Esophagus muscularis mucosa (tissue), 4 donors: ENCODE measurements at regions not wholly inside any gene's neighbourhood (a gene's known extent, or its start where the extent isn't known, plus 50 kb on each side); places are given as distances from the start of the nearest gene placed in this dataset.

Experiments used
- DNase-seq: peaks from one replicate; pipeline ENCODE4 v3.0.0-alpha.2; 2017; ENCODE audit errors: extremely low spot score
- H3K27ac ChIP-seq, 4 donors: fragments of 200-600 bp; sonication (generic); replicated peaks in 1 of 4; 1 replicate in 3 of 4; 2 replicates in 1 of 4; pipeline ENCODE4 v1.5.1; 2016 to 2019; ENCODE audit warnings: mild to moderate bottlenecking in 1 of 4
- H3K27me3 ChIP-seq, 4 donors: fragments of 200-600 bp; sonication (generic); one replicate each; pipeline versions ENCODE4 v1.5.1 to v1.6.0; 2016 to 2019
- H3K36me3 ChIP-seq, 4 donors: fragments of 200-600 bp; sonication (generic); one replicate each; pipeline ENCODE4 v1.5.1; 2016 to 2019
- H3K4me1 ChIP-seq, 4 donors: fragments of 200-600 bp; sonication (generic); one replicate each; pipeline ENCODE4 v1.5.1; 2016 to 2019
- H3K4me3 ChIP-seq, 4 donors: fragments of 200-600 bp; sonication (generic); 1 replicate in 2 of 4; 2 replicates in 2 of 4; pipeline ENCODE4 v1.5.1; 2016 to 2019; ENCODE audit warnings: mild to moderate bottlenecking in 4 of 4, moderate library complexity in 1 of 4
- H3K9me3 ChIP-seq, 4 donors: fragments of 200-600 bp; sonication (generic); 1 replicate in 3 of 4; 2 replicates in 1 of 4; pipeline ENCODE4 v1.5.1; 2016 to 2019
- EP300 ChIP-seq: sonication (generic); formaldehyde crosslinking; IDR thresholded peaks from one replicate; pipeline ENCODE4 v1.6.1; 2017; ENCODE audit warnings: antibody characterized with exemption
- POLR2A ChIP-seq: fragments of 450-650 bp; IDR thresholded peaks from one replicate; pipeline ENCODE4 v1.6.1; 2017; ENCODE audit warnings: antibody characterized with exemption, moderate library complexity, mild to moderate bottlenecking, low read depth
- POLR2AphosphoS5 ChIP-seq, 2 donors: sonication (generic); formaldehyde crosslinking; IDR thresholded peaks; one replicate each; pipeline ENCODE4 v1.6.1; 2017; ENCODE audit warnings: antibody characterized with exemption in 2 of 2
- WGBS: methylation state at CpG from one replicate; pipeline ENCODE4 v1.1.5; 2018; 5-methylcytosine and 5-hydroxymethylcytosine counted together
- intact Hi-C: fragments of 100-400 bp; cut with DNase I; formaldehyde crosslinking; loops from one replicate; pipeline ENCODE4 v1.15.1; 2023
- TF ChIP-seq, protein P1 (sequence below), 3 experiments: fragments of 200-600 bp in 2 of 3; fragments of 450-650 bp in 1 of 3; sonication (generic) in 2 of 3; IDR thresholded peaks; one replicate each; pipeline ENCODE4 v1.5.1; 2017 to 2019; ENCODE audit warnings: antibody characterized with exemption in 3 of 3, mild to moderate bottlenecking in 2 of 3, moderate library complexity in 1 of 3

DNA sequence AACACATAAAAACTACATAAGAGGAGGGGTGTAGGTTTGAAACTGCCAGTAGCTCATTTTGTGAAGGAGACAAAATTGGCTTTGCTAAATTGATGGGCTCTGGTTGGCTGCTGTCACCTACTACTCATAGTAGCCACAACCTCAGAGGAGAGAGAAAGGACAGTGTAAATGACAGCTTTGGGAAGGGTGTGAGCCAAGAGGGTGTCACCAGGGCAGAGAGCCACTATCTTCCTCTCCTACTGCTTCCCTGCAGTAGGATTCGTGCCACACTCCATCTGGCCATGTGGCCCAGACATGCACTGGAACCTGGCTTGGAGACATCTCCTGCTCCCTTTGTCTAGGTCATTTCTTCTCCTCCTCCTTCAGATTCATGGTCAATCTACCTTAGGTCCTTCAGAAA lies 455.9 kb downstream of the ENC1 start:
- H3K27me3 ChIP-seq = no peaks in the 10 kb centered on the region
- H3K4me3 ChIP-seq = no peak overlapping the region
- intact Hi-C loops = no loop called here
- peak; percentile 86 for DNase-seq
- 70% methylated on average over 1 of the region's 1 CpG for WGBS
- peaks cover 0 to 7% (median 6%) of the 10 kb centered on the region in 4 donors for H3K4me1 ChIP-seq
- no peaks in the 10 kb centered on the region for H3K36me3 ChIP-seq
- no peak for TF ChIP-seq POLR2A
- no peak for TF ChIP-seq EP300
- no peak for TF ChIP-seq POLR2AphosphoS5 (IDR thresholded peaks at IDR 0.05)
- TF ChIP-seq, protein P1, sequence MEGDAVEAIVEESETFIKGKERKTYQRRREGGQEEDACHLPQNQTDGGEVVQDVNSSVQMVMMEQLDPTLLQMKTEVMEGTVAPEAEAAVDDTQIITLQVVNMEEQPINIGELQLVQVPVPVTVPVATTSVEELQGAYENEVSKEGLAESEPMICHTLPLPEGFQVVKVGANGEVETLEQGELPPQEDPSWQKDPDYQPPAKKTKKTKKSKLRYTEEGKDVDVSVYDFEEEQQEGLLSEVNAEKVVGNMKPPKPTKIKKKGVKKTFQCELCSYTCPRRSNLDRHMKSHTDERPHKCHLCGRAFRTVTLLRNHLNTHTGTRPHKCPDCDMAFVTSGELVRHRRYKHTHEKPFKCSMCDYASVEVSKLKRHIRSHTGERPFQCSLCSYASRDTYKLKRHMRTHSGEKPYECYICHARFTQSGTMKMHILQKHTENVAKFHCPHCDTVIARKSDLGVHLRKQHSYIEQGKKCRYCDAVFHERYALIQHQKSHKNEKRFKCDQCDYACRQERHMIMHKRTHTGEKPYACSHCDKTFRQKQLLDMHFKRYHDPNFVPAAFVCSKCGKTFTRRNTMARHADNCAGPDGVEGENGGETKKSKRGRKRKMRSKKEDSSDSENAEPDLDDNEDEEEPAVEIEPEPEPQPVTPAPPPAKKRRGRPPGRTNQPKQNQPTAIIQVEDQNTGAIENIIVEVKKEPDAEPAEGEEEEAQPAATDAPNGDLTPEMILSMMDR (IDR thresholded peaks at IDR 0.05) = no peak
- H3K27ac ChIP-seq = no peak overlapping the region
- H3K9me3 ChIP-seq = no peaks in the 10 kb centered on the region

DNA sequence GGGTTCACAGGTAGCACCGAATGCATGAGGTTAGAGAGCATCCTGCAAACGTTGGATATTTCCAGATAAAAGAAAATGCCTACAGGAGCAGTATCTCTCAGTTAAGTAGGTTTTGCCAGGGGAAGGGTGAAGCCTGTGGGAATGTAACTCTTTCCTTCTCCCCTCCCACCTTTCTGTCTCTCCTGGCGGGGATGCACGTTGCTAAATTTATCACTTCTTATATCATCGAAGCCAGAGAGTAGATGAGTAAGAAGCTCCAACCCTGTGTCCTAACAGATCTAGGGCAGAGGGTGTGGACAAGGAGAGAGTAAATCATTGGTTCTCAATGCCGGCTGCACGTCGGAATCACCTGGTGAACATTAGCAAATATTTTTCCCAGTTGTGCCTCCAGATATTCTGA lies 457.5 kb downstream of the ENC1 start:
- H3K27me3 ChIP-seq = no peaks in the 10 kb centered on the region
- no peak overlapping the region for H3K27ac ChIP-seq
- DNase-seq = peak; percentile 75
- no peak overlapping the region for H3K4me3 ChIP-seq
- no peaks in the 10 kb centered on the region for H3K36me3 ChIP-seq
- TF ChIP-seq POLR2A = no peak
- TF ChIP-seq, protein P1 (IDR thresholded peaks at IDR 0.05) = no peak
- TF ChIP-seq POLR2AphosphoS5 (IDR thresholded peaks at IDR 0.05) = no peak
- no peak for TF ChIP-seq EP300
- intact Hi-C loops = no loop called here
- WGBS = 55% methylated on average over 8 of the region's 8 CpGs
- no peaks in the 10 kb centered on the region for H3K9me3 ChIP-seq
- H3K4me1 ChIP-seq = peaks cover 0 to 18% (median 10%) of the 10 kb centered on the region in 4 donors

DNA sequence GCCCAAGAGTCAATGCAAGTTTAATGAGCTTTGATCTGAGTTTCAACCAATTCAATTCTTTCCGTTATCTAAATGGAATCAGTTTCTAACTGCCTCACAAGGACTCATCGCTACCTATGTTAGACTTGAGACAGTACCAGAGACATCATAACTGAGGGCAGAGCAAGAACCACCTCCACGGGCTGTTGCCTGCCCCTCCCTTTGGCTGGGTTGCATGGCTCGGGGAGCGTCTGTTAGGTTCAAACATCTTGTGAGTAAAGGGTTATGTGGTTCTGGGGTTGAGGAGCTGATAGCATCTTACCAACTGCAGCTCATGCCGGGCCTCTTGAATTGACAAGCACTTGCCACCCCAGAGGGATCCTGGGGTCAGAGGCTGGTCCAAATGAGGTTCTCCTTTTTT lies 457.9 kb downstream of the ENC1 start:
- Histone ChIP-seq H3K4me3 (no peak overlapping the region), H3K4me1 (peaks cover 0 to 18% (median 10%) of the 10 kb centered on the region in 4 donors), H3K36me3 (no peaks in the 10 kb centered on the region), H3K9me3 (no peaks in the 10 kb centered on the region), H3K27me3 (no peaks in the 10 kb centered on the region), H3K27ac (no peak overlapping the region)
- WGBS = 84% methylated on average over 6 of the region's 6 CpGs
- peak; percentile 77 for DNase-seq
- intact Hi-C loops = no loop called here
- TF ChIP-seq EP300 (no peak), POLR2AphosphoS5 (IDR thresholded peaks at IDR 0.05) (no peak), POLR2A (no peak)
- TF ChIP-seq, protein P1 (IDR thresholded peaks at IDR 0.05) = no peak

DNA sequence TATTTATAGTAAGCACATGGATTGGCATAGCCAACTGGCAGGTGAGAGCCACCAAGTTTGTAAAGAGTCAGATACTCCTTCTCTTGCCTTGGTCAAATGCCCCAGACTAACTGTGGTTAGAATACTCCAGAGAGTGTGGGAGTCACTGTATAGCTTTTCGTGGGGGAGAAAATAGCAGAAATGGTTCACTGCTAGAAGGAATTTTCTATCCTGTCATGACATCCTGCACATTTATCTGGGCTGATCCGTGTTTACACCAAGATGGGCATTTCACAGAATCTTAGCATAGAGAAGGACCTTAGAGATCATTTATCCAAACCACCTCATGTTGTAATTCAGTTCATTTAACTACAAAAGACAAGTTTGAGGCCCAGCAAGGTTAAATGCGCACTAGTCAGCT lies 460.8 kb downstream of the ENC1 start:
- peaks cover 0 to 12% (median 5%) of the 10 kb centered on the region in 4 donors for H3K4me1 ChIP-seq
- no peaks in the 10 kb centered on the region for H3K36me3 ChIP-seq
- no peaks in the 10 kb centered on the region for H3K9me3 ChIP-seq
- no peak for TF ChIP-seq POLR2AphosphoS5 (IDR thresholded peaks at IDR 0.05)
- TF ChIP-seq, protein P1 (IDR thresholded peaks at IDR 0.05) = no peak
- TF ChIP-seq EP300 = no peak
- TF ChIP-seq POLR2A = no peak
- DNase-seq = peak; percentile 60
- H3K4me3 ChIP-seq = no peak overlapping the region
- H3K27ac ChIP-seq = no peak overlapping the region
- no peaks in the 10 kb centered on the region for H3K27me3 ChIP-seq
- intact Hi-C loops = no loop called here
- WGBS = 90% methylated on average over 3 of the region's 3 CpGs

DNA sequence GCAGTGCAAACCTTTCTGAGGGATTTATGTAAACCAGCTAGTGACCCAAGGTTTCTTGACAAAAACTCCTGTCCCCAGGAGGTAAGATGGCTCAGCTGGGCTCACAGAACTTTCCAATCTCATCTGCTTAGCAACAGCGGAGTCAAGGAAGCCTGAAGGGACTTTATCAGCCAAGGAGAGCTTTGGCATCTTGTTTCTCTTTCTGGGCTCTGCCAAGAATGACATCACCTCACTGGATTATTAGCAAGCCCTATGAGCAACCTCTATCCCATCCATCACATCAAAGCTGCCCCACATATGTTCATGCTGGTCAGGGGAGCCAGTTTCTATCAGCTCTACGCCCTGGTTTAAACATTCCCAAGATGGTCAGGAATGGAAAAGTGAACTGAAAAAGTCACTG lies 461.3 kb downstream of the ENC1 start:
- 25% methylated on average over 2 of the region's 2 CpGs for WGBS
- DNase-seq = peak; percentile 91
- TF ChIP-seq, protein P1 (IDR thresholded peaks at IDR 0.05) = no peak
- TF ChIP-seq EP300 (no peak), POLR2AphosphoS5 (IDR thresholded peaks at IDR 0.05) (no peak), POLR2A (no peak)
- Histone ChIP-seq H3K27ac (no peak overlapping the region), H3K4me3 (no peak overlapping the region), H3K27me3 (no peaks in the 10 kb centered on the region), H3K9me3 (no peaks in the 10 kb centered on the region), H3K36me3 (no peaks in the 10 kb centered on the region), H3K4me1 (peaks cover 0 to 17% (median 9%) of the 10 kb centered on the region in 4 donors)
- intact Hi-C loops = no loop called here
